Right lobe of liver (tissue), 4 donors: ENCODE measurements at regions not wholly inside any gene's neighbourhood (a gene's known extent, or its start where the extent isn't known, plus 50 kb on each side); places are given as distances from the start of the nearest gene placed in this dataset.

Source experiments
- CTCF ChIP-seq, 4 donors: fragments of 200-600 bp in 3 of 4; fragments of 450-650 bp in 1 of 4; IDR thresholded peaks; one replicate each; pipeline versions ENCODE4 v1.5.1 to v1.8.0; 2016 to 2022; ENCODE audit warnings: antibody characterized with exemption in 4 of 4, mild to moderate bottlenecking in 2 of 4
- POLR2A ChIP-seq: fragments of 450-650 bp; IDR thresholded peaks from one replicate; pipeline ENCODE4 v1.6.1; 2017; ENCODE audit warnings: antibody characterized with exemption, mild to moderate bottlenecking
- donor health status: DM: no; HTN: no; CAD: no.
- donor health status: DM: no; HTN: no; CAD: no.
- donor health status: DM: no; HTN: yes; CAD: no.

- no peak for TF ChIP-seq CTCF (IDR thresholded peaks at IDR 0.05)
- TF ChIP-seq POLR2A, result no peak
Observed at GRCh38 chr11:86167499-86168164, 76.9 kb upstream of the EED start.
